GM19395 (cell line): ENCODE measurements at regions not wholly inside any gene's neighbourhood (a gene's known extent, or its start where the extent isn't known, plus 50 kb on each side); places are given as distances from the start of the nearest gene placed in this dataset.
"Not testable (repeated sequence)": the region's sequence is repeated elsewhere in the genome, so short reads cannot be mapped to it uniquely, and the experiment has no call there.

Experiments
- ATAC-seq: cut with Tn5 transposase; IDR thresholded peaks from one replicate; pipeline ENCODE4 v1.9.1; 2021; ENCODE audit warnings: mild to moderate bottlenecking, moderate library complexity; ENCODE audit not compliant: unreplicated experiment

- ATAC-seq = not testable (repeated sequence)
Measured at GRCh38 chr9:65397763-65398719, 113.0 kb upstream of the FOXD4L5 start.

DNA sequence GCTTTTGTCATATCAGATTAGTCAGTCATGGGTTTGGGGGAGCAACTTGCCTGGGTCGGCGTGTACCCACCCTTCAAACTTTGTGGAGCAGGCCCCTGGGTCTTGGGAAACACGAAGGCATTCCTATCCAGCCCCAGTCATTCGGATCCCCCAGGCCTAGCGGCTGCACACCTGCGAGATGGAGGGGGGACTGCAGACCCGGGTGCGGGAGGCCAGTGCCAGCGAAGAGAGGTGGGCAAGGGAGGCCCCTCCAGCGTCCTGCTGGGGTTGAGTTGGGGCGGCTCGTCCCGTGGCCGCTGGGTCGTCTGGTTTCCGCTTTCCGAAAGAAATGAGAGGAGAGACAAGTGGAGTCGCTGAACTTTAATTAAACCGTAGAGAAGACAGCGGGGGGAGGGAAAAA lies 112.2 kb upstream of the FOXD4L5 start:
- not testable (repeated sequence) for ATAC-seq

DNA sequence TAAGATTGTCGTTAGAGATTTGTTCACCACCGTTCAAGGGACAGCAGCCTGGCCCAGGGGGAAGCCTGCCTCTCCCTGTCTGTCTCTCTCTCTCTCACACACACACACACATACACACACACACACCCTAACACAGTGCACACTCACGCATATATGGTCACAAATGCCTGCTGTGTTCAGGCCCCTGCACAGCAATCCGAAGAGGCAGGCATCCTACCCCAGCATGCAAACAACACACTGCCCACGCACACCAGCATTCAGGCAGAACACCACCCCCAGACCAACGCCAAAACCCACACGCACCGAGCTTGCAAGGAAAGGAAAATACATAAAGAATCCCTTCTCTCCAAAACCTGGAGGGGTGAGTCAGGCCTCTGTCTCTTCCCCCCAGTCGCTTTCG lies 111.6 kb upstream of the FOXD4L5 start:
- not testable (repeated sequence) for ATAC-seq

DNA sequence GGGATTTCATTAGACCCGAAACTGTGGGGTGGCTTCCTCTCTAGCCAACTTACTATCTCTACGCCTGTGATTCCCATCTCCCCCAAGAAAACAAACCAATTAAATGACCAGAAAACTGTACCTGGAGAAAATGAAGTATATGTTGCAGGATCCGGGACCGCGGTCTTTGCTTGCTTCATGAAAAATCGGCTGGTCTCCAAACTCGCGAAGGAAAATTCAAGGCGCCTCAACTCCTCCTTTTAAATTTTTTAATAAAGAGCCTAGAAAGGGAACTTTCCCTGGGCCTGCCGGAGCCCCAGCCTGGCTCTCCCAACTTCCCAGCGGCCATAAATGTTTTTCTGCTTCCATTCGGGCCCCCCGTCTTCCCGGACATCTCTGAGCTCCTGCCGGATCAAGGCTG lies 110.8 kb upstream of the FOXD4L5 start:
- not testable (repeated sequence) for ATAC-seq

GRCh38 chr9:65395121-65395520 lies 110.1 kb upstream of the FOXD4L5 start:
- not testable (repeated sequence) for ATAC-seq

- ATAC-seq = not testable (repeated sequence)
Measured at GRCh38 chr9:65393111-65393810, 108.3 kb upstream of the FOXD4L5 start.

GRCh38 chr9:65392611-65393010 lies 107.6 kb upstream of the FOXD4L5 start:
- ATAC-seq = not testable (repeated sequence)

DNA sequence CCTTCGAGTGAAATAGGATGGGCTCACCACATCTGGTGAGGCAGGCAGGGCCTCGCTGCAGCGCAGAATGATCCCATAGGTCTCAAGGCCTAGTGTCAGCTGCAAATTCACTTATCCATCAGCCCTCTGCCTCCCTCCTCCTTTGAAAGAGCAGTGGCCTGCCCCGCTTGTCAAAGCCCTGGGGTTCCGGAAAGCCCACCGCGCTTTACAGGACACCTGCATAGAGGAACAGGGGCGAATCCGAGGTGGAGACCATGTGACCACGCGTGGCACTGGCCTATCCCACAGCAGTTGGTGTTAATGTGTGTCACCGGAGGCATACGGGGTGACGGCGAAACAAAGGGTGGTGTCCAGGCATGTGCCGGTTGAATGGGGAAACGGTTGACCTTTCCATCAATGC lies 104.7 kb upstream of the FOXD4L5 start:
- not testable (repeated sequence) for ATAC-seq

GRCh38 chr9:65389216-65389615 lies 104.2 kb upstream of the FOXD4L5 start:
- not testable (repeated sequence) for ATAC-seq

- peak; percentile 69 for ATAC-seq
Measured at GRCh38 chr9:65386699-65387098, 101.7 kb upstream of the FOXD4L5 start.

DNA sequence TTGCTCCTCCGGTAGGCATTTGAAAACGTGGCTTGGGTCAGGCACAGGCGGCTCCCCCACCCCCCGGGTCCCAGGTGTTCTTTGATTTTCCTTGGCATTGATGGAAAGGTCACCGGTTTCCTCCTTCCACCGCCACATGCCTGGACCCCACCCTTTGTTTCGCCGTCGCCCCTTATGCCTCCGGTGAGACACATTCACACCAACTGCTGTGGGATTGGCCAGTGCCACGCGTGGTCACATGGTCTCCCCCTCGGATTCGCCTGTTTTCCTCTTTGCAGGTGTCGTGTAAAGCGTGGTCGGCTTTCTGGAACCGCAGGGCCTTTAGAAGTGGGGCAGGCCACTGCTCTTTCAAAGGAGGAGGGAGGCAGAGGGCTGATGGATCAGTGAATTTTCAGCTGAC lies 101.2 kb upstream of the FOXD4L5 start:
- not testable (repeated sequence) for ATAC-seq

DNA sequence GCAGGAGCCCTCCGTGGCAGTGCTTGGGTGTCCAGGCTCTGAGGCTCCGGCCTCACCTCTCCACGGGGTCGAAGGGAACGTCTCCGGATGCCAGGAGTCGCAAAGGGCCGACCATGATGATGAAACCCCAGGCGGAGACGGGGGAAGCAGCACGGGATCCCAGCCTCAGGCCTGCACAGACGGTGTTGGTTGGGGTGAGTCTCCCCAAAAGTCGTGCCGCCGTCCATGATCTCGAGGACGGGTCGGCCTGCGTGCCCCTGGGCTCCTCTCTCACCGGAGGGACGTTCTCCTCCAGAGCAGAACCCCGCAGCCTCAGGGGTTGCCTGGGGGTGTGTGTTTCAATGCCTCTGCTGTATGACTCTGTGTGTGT lies 100.6 kb upstream of the FOXD4L5 start:
- ATAC-seq = not testable (repeated sequence)

DNA sequence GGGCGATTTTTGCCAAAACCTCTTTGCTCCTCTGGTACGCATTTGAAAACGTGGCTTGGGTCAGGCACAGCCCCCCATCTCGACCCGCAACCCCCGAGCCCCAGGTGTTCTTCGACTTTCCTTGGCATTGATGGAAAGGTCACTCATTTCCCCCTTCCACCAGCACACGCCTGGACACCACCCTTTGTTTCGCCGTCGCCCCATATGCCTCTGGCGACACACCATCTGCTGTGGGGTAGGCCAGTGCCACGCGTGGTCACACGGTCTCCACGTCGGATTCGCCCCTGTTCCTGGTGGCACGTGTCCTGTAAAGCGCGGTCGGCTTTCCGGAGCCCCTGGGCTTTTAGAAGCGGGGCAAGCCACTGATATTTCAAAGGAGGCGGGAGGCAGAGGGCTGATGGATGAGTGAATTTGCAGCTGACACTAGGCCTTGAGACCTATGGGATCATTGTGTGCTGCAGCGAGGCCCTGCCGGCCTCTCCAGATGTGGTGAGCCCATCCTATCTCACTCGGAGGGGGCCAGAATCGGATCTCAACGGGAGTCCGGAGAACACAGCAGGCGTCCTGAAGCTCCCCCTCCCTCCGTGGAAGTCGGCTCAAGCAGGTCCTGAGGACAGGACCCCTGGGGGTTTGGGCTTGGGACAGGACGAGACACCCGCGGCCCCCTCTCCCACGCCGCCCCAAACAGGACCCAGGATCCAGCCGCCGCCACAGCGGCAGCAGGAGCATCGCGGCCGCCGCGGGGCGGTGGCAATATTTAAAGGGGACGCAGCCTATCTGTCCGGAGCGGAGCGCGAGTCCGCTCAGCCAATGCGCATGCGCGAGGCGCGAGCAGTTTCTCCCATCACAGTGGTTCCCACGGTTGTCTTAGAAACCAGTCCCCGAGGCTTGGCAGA lies 100.0 kb upstream of the FOXD4L5 start:
- not testable (repeated sequence) for ATAC-seq

- ATAC-seq = not testable (repeated sequence)
Measured at GRCh38 chr9:65384066-65384465, 99.1 kb upstream of the FOXD4L5 start.

- ATAC-seq = not testable (repeated sequence)
Measured at GRCh38 chr9:65383646-65384045, 98.6 kb upstream of the FOXD4L5 start.

GRCh38 chr9:65382701-65383318 lies 97.8 kb upstream of the FOXD4L5 start:
- not testable (repeated sequence) for ATAC-seq
